HG02973 (cell line): ENCODE measurements at regions not wholly inside any gene's neighbourhood (a gene's known extent, or its start where the extent isn't known, plus 50 kb on each side); places are given as distances from the start of the nearest gene placed in this dataset.

Experiments
- ATAC-seq: cut with Tn5 transposase; IDR thresholded peaks from one replicate; pipeline ENCODE4 v1.9.1; 2021; ENCODE audit warnings: moderate library complexity; ENCODE audit not compliant: unreplicated experiment

DNA sequence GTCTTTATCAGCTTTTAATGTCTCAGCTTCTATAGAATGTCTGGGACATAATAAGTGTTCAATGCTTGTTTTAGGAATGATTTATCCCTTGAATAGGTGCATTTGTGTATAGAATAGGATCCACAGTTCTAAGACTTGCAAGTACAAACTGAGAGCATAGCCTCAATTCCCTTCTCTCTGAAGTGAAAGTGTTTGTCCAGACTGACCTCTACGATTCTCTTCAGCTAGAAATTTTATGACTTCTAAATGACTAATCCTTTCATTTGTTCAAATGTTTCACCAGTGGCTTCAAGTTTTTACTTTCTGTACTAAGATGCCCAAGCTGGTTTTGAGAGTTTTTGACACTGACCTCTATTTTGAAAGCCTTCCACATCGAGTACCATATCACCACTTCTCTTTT, 608.2 kb upstream of the ADGRL4 start:
- no peak for ATAC-seq

DNA sequence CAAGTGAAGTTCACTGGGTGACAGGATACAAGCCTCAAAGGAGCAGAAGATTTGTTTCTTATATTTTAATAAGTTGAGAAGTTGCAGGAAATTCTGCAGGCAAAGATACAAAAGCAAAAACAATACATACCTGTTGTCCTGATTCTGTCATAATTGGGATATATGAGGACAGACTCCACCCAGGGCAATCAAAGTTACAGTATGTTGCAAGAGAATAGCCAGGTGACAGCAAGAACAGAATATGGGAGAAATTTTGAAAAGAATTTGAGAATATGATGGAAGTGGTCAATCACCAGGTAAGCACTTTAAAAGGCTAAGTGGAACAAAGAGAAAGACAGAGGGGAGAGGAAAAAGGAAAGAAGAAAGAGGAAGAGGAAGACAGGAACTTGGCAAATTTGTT, 607.6 kb upstream of the ADGRL4 start:
- no peak for ATAC-seq

DNA sequence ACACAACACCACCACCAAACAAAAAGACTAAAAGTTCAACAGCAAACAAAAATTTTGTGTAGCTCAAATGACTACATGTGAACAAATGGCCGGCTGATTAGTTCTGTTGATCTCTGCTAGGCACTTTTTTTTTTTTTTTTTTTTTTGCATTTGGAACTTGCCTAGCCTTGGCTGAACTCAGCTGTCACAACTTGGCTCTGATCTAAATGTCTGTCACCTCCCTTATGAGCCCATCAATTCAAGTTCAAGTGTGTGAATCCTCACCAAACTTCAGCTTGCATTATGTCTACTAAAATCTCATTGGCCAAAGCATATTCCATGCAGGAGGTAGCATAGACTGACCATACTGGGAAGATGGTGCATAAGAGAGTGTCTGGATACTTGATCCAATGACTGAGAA, 606.5 kb upstream of the ADGRL4 start:
- no peak for ATAC-seq

DNA sequence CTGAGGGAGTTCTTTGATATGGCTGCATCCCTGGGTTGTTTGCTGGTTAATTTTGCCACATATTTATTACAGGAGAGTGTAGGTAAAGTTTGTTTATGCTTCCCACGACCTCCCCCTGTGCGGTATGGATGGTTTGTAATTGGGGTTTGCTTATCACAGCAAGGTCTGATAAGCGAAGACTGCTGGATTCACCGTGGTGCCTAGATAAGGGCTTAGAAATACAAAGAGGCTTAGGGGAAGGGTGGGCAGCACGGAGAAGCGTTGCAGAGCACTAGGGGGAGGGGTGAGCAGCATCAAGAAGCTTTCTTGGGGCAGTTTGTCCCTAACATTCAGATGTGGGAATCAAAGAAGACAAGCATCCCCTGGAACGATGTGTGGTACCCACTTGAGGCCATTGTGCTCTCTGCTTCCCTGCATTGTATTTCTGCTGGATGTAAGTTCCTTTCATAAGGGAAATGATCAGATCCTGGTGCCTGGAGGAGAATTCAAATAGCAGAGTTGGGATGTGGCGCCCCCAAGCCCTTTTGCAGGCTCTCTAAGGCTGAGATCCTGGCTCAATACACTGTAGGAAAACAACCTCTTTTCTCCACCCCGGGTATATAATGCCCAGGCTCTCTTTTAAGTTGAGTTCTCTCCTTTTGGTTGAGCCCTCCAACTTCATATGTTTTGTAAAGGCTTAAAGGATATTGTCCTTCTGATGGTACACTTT, 598.1 kb upstream of the ADGRL4 start:
- ATAC-seq = no peak

DNA sequence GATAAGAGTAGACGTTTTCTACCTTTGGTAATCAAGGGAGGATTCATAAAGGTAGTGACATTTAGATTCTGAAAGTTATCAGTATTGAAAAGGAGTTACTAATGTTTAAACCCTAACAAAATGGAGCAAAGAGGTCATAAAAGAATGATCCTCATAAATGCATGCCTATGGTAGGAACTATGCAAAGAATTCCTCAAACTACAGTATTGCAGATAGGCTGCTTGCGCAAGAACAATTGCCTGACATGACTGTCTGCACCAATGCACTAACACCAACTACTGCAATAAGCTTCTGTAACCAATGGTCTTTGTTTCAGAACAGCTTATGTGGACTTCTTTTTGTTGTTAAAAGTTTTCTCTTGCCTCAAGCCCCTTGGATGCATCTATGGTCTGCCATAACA, 597.3 kb upstream of the ADGRL4 start:
- no peak for ATAC-seq

DNA sequence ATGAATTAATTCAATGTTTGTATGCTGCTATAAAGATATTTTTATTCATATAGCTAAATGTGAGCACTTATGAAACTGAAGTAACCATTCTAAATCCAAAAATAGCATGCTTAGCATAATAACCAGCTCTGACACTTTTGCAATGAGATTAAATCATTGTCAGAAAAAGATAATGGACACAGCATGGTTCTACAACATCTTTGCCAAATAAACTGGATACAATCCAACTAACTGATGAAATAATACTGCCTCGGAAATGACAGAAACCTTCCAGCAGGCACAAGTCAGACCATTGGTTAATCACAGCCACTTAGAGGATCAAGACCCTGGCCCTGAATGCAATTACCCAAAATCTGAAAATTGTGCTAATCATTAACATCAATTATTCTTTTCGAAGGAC, 592.7 kb upstream of the ADGRL4 start:
- ATAC-seq = no peak

DNA sequence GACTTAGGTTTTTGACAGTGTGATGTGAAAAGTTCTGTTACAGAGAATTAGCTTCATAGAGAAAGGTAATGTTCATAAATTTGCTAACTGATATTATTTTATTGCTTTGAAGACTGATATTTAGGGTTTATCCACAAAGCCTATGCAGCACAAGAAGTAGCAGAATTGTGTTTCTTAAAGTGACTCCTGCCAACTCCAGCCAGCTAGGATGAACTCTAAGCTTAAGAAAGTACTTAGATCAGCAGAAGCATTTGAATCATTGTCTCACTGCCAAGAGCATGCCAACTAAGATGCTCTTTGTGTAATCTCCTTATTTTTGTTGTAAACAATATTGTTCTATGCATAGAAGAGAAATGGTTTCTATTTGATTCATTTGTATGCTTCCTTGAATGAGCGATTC, 589.4 kb upstream of the ADGRL4 start:
- ATAC-seq = no peak

DNA sequence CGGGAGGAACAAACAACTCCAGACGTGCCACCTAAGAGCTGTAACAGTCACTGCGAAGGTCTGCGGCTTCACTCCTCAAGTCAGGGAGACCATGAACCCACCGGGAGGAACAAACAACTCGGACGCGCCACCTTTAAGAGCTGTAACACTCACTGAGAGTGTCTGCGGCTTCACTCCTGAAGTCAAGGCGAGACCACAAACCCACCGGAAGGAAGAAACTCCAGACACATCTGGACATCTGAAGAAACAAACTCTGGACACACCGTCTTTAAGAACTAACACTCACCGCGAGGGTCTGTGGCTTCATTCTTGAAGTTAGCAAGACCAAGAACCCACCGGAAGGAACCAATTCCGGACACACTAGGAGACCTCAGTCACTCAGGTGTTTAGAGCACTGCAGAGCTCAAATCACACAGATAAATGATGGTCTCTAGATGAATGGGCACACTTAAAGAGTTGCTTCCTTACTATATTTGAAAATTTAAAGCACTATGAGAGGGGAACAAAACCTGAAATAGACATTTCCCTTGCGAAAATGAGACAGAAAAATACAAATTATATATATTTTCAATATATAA, 587.7 kb upstream of the ADGRL4 start:
- ATAC-seq = no peak

DNA sequence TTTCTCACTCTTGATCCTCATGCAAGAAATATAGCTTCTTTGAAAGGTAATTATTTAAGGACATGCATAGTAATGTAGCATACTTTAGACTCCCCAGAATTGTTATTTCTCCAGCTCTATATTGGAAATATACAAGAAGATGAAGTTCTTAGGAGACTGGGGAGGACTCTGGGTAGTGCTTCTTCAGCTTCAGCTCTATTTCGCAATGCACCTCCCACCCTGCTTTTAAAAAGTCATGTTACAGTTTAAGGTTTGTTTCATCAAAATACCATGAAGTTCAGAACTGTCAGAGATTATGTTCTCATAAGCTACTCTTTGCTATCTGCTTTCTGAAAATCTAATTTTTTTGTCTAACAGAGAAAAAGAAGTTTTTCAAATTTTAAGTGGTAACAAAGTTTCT, 586.2 kb upstream of the ADGRL4 start:
- no peak for ATAC-seq

DNA sequence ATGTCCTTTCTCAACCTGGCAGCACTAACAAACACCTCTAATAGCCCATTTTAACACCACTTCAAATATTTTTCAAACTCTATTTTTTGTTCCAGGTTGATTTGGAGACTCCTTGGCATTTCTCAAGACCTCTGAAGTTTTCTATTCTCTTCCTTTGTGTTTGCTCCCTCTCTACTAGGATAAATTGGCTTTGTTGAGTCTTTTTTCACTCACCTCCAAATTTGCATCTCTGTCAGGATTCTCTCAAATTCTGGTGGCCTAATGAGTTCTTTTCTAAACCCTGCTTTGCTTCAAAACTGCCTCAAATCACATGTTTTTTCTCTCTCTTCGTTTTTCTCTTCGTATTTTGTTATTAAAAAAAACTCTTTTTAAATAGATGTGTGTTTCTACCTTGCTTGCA, 582.2 kb upstream of the ADGRL4 start:
- no peak for ATAC-seq

DNA sequence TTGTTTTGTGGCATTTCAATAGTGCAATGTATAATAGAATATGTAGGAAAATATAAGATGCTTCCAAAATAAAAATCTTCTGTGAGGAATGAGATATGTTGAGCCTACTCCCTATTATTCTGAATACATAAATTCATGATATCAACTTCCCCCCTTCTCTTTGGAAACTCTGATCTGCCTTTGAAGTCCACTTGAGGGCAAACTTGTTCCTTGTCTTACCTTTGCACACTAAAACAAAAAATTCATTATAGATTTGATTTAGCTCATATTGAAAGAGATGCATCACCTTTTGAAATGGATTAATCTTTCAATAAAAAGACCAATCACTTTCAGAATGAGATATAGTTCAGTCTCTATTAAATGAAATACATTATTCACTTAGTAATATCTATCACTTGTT, 580.7 kb upstream of the ADGRL4 start:
- no peak for ATAC-seq

DNA sequence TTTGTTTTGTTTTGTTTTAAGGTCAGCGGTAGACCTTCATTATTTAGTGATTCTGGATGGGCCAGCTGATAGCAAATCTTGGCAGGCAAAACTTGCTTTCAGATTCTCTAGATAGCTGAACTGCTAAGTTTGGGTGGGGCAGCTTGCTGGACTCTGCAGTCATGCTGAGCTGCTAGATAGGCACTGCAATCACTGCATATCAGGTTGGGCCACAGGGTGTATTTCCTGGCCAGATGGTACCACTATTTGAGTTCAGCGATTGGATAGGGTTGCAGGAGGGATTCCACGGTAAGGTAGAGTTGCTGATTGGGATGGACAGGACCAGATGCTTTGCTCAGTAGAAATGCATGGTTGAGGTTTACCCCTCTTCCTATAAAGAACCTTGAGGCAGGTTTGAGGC, 579.3 kb upstream of the ADGRL4 start:
- no peak for ATAC-seq

DNA sequence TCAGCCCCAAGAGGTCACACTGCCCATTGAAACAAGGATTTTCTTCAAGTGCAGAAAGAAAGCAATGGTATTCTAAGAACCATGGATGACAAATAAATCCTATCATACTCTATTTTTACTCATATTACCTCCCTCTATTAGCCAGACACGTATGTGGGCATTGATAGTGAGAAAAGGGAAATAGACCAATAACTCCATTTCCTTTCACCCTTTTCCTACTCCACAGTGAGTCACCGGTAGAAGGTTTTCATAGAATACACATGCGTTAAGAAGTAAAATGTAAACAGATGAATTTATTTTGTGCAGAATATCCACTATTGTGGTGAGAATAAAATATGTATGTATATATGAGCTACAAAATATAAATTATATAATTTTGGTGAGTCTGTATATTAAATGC, 568.9 kb upstream of the ADGRL4 start:
- ATAC-seq = no peak

DNA sequence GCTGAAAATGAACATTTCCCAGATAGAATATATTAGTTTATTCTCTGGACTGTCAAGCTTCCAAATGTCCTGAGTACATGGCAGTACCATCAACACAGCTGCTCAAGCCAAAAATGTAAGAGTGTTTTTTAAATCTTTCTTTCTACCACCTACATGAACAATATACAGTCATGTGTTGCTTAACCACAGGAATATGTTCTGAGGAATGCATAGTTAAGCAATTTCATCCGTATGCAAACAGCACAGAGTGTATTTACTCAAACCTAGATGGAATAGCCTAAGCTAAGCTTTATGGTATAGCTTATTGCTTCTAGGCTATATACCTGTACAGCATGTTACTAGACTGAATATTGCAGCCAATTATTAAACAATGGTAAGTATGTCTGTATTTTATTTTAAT, 561.9 kb upstream of the ADGRL4 start:
- no peak for ATAC-seq

DNA sequence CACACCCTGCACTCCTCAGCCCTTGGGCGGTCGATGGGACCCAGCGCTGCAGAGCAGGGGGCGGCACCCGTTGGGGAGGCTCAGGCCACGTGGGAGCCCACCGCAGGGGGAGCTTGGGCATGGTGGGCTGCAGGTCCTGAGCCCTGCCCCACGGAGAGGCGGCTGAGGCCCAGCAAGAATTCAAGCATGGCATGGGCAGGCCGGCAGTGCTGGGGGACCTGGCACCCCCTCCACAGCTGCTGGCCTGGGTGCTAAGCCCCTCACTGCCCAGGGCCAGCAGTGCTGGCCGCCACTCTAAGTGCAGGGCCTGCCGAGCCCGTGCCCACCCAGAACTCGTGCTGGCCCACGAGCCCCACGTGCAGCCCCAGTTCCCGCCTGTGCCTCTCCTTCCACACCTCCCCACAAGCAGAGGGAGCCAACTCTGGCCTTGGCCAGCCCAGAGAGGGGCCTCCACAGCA, 555.0 kb upstream of the ADGRL4 start:
- ATAC-seq = no peak

DNA sequence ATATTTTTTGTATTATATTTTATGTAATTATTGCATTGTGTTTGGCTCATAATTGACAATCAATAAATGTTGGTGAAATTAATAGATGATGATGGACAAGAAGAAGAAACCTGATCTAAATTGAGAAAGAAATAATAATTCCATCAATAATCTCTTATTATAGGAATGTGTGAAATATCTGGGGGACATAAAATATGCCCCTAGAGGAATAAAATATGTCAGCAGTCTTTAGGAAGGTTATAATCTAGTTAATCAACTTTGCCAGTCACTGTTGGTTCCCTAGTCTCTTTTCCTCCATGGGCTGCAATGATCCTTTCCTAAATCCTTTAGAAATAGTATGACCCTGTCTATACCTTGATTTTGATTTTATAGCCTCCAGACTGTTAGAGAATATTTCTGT, 549.7 kb upstream of the ADGRL4 start:
- ATAC-seq = no peak

DNA sequence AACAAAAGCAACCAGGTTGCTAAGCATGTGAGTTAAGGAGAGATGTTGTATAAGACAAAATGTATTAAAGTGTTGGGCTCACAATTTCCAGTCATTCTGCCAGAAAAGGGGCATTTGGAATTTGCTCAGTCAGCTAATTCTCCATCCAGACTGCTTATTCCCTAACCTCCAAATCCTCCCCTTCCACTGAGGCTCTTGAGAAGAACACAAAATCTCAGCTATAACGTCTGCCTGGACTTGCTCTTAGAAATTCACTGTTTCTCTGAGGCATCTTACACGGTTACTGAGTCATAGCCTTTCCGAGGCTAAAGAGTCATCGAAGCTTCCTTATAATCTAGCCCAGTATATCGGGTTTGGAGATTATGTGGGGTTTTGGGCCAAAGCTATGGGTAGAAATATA, 548.2 kb upstream of the ADGRL4 start:
- ATAC-seq = no peak

DNA sequence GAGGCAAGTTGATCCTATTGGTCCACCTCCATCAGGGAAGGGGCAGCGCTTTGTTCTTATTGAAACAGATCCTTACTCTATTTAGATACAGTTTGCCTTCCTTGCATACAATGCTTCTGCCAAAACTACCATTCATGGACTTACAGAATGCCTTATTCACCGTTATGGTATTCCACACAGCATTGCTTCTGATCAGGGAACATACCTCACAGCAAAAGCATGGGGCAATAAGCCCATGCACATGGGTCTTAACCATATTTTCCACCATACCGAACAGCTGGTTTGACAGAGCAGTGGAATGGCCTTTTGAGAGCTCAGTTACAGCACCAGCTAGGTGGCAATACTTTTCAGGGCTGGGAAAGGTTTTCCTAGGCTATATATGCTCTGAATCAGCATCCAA, 544.8 kb upstream of the ADGRL4 start:
- ATAC-seq = no peak

DNA sequence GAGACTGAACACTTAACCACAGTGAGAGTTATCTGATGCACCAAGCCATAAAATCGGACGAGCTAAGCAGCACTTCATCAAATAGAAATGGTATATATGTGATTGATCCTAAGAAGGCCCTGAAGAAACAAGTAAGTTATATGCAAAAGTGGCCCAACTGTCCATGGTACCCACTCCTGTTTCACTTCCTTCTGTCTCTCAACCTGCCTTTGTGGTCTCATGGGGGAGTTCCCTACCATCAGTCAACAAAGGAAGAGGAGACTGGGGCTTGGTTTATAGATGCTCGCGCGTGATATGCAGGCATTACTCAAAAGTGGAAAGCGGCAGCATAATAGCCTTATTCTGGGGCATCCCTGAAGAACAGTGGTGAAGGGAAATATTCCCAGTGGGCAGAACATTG, 543.9 kb upstream of the ADGRL4 start:
- ATAC-seq = no peak

DNA sequence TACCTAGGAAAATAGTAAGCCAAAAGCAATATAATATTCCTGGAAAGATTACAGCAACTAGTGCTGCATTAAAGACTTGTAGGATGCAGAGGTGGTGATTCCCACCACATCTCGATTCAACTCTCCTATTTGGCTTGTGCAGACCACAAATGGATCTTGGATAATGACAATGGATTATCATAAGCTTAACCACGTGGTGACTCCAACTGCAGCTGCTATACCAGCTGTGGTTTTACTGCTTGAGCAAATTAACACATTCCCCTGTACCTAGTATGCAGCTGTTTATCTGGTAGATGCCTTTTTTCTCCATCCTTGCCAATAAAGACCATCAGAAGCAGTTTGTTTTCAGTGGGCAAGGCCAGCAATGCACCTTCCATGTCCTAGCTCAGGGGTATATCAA, 542.7 kb upstream of the ADGRL4 start:
- ATAC-seq = no peak

DNA sequence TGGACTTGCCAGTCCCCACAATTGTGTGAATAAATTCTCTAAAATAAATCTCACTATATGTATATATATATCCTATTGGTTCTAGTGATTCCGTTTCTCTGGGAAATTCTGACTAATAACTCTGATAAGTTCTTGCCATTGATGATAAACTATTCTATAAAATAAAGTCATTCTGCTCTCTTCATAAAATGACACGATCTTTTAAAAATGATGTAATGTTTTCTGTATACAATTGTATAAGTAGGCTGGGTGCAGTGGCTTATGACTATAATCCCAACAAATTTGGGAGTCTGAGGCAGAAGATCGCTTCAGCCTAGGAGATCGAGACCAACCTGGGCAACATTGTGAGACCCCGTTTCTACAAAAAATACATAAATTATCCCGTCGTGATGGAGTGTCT, 541.0 kb upstream of the ADGRL4 start:
- ATAC-seq = no peak

DNA sequence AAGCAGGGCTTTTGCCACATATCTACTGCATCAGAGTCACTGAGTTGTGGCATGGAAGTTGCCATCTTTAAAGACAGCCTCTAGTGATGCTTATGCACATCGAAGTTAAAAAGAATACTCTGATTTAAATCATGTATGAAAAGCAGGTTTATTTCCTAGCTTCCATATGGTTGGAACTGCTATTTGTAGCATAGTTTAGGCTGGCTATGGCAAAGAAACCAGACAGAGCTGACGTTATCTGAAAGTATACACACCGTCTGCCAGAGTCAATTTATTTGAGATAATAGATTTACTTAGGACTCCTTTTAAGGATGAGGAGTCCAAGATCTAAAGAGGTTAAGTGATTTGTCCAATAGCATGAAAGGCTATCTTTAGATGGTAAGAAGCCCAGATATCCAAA, 536.9 kb upstream of the ADGRL4 start:
- ATAC-seq = no peak

DNA sequence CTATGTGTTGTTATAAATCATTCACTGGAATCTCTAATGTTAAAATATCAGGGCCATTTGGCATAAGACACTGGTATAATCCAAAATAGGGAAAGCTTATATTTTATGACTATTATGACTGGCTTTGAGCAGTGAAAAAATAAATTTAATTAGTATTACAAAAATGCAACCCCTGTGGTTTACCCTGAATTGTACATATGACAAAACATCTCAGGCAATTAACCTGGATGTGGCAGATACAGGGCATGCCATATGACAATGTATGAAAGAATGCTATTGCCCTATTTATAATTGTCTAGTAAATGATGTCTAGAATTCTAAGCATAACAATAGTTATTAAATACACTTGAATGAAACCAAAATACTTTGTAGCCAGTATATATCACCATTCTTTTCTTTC, 532.5 kb upstream of the ADGRL4 start:
- no peak for ATAC-seq
